ENCODE measurements at regions not wholly inside any gene's neighbourhood (a gene's known extent, or its start where the extent isn't known, plus 50 kb on each side); places are given as distances from the start of the nearest gene placed in this dataset.

GRCh38 chr6:77037439-77037838 is 425.9 kb downstream of the HTR1B start:
- Mint-ChIP-seq H3K4me1 (ENCODE audit: low read depth, unreplicated experiment) (no peaks in the 10 kb centered on the region), H3K27ac (ENCODE audit: unreplicated experiment) (no peak overlapping the region), H3K4me3 (ENCODE audit: low read depth, unreplicated experiment) (no peak overlapping the region), H3K9me3 (ENCODE audit: low read depth, unreplicated experiment) (peaks cover 2% of the 10 kb centered on the region), H3K36me3 (ENCODE audit: insufficient read depth, unreplicated experiment) (no peaks in the 10 kb centered on the region), H3K27me3 (ENCODE audit: unreplicated experiment) (no peaks in the 10 kb centered on the region)
- TF ChIP-seq CTCF (IDR thresholded peaks at IDR 0.05; ENCODE audit: unreplicated experiment) = no peak
- no TSS peak for BruUV-seq (replicated peaks)
- DNase-seq = no peak
- CTCF ChIA-PET = no interaction called here
- intact Hi-C loops (cut with micrococcal nuclease; ENCODE audit: unreplicated experiment) = no loop called here

DNA sequence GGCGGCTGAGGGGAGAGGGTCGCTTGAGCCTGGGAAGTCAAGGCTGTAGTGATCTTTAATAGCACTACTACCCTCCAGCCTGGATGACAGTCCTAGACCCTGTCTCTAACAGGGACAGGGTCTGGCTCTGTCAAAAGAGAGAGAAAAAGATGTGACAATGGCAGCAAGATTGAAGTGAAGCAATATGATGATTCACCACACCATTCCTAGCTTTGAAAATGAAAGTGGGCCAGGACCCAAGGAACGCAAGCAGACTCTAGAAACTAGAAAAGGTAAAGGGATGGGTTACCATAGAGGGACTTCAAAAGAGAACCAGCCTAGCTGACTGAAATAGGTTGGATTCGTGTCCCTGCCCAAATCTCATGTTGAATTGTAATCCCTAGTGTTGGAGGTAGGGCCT is 426.9 kb downstream of the HTR1B start:
- Mint-ChIP-seq H3K27ac (ENCODE audit: unreplicated experiment) (no peak overlapping the region), H3K4me3 (ENCODE audit: low read depth, unreplicated experiment) (no peak overlapping the region), H3K4me1 (ENCODE audit: low read depth, unreplicated experiment) (no peaks in the 10 kb centered on the region), H3K27me3 (ENCODE audit: unreplicated experiment) (no peaks in the 10 kb centered on the region), H3K9me3 (ENCODE audit: low read depth, unreplicated experiment) (peaks cover 2% of the 10 kb centered on the region), H3K36me3 (ENCODE audit: insufficient read depth, unreplicated experiment) (no peaks in the 10 kb centered on the region)
- CTCF ChIA-PET = no interaction called here
- intact Hi-C loops (cut with micrococcal nuclease; ENCODE audit: unreplicated experiment) = no loop called here
- TF ChIP-seq CTCF (IDR thresholded peaks at IDR 0.05; ENCODE audit: unreplicated experiment) = no peak
- BruUV-seq (replicated peaks) = no TSS peak
- DNase-seq = no peak

DNA sequence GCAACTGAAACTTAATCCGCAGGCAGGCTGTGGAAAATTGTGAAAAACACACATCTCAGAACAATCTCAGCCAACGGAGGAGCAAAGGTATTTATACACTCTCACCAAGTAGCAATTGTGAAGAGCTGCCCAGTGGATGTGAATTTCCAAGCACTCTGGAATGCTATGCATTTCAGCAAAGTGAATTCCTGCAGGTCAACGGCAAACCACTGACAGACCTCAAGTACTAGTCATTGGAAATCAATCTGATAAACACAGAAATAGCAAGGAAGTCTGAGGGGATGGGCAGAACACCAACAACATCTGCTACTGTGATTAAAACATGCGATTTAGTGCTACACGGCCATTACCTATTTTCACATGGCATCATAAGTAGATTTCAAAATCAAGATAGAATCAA is 429.1 kb downstream of the HTR1B start:
- Mint-ChIP-seq H3K4me3 (ENCODE audit: low read depth, unreplicated experiment) (no peak overlapping the region), H3K4me1 (ENCODE audit: low read depth, unreplicated experiment) (no peaks in the 10 kb centered on the region), H3K36me3 (ENCODE audit: insufficient read depth, unreplicated experiment) (no peaks in the 10 kb centered on the region), H3K27me3 (ENCODE audit: unreplicated experiment) (no peaks in the 10 kb centered on the region), H3K27ac (ENCODE audit: unreplicated experiment) (no peak overlapping the region), H3K9me3 (ENCODE audit: low read depth, unreplicated experiment) (peaks cover 2% of the 10 kb centered on the region)
- intact Hi-C loops (cut with micrococcal nuclease; ENCODE audit: unreplicated experiment) = no loop called here
- no peak for TF ChIP-seq CTCF (IDR thresholded peaks at IDR 0.05; ENCODE audit: unreplicated experiment)
- no TSS peak for BruUV-seq (replicated peaks)
- CTCF ChIA-PET = no interaction called here
- DNase-seq = no peak

DNA sequence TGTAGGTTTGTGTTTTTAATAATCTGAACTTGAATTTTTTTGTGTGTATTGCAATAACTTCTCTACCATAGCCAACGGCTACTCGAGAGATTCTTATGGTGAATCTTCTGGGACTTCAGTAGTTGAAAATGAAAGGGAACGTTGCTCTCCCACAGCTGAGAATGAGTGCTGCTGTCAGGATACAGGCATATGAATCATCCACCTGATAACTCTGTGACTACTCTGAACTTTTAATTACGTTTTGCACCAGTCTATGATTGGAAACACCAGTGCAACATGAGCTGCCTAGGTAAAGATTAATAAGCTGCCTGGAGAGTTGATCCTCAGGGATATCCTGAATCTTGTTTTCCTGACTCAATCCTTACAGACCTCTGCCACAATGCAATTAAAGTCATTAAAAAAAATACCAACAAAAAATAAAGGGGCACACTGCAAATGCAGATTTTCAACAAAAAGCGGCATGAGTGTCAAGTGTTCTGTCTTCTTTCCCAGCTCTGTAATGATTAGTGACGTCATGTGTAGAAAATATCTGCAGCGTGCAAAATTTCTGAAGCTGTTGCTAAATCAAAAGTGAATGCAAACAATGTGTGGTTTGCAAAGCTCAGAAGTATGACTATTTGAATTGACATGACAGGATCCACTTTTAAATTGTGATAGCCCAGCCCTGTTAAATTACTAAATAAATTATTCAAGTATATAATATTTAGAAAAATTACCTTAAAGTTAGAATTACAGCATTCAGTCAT is 432.2 kb downstream of the HTR1B start:
- Mint-ChIP-seq H3K27ac (ENCODE audit: unreplicated experiment) (no peak overlapping the region), H3K36me3 (ENCODE audit: insufficient read depth, unreplicated experiment) (no peaks in the 10 kb centered on the region), H3K4me1 (ENCODE audit: low read depth, unreplicated experiment) (no peaks in the 10 kb centered on the region), H3K9me3 (ENCODE audit: low read depth, unreplicated experiment) (no peaks in the 10 kb centered on the region), H3K4me3 (ENCODE audit: low read depth, unreplicated experiment) (no peak overlapping the region), H3K27me3 (ENCODE audit: unreplicated experiment) (no peaks in the 10 kb centered on the region)
- no TSS peak for BruUV-seq (replicated peaks)
- DNase-seq = no peak
- CTCF ChIA-PET = no interaction called here
- no peak for TF ChIP-seq CTCF (IDR thresholded peaks at IDR 0.05; ENCODE audit: unreplicated experiment)
- intact Hi-C loops (cut with micrococcal nuclease; ENCODE audit: unreplicated experiment) = no loop called here

Data from Calu3 (cell line).